ENCODE measurements at regions not wholly inside any gene's neighbourhood (a gene's known extent, or its start where the extent isn't known, plus 50 kb on each side); places are given as distances from the start of the nearest gene placed in this dataset.

DNA sequence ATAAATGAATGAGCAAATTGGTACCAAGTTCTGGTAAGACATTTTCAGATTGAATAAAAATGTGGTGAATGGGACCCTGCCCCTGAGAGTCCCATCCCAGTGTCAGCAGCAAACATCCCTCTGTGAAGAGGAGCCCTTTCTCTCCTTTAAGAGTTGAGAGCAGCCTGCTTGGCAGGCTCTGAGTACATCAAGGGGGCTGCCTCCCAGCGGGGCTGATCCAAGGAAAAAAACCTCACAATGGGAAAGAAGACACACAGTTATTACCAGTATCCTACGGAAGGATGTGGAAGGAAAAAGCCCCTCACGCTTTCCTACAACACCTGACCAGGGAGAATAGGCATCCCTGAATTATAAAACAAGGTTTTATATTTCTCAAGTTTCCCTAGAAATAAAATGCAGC, 293.8 kb upstream of the B3GAT1 start:
- H3K4me1 Mint-ChIP-seq = no peaks in the 10 kb centered on the region
- no peak overlapping the region for H3K27ac Mint-ChIP-seq
- H3K4me3 Mint-ChIP-seq = no peak overlapping the region
- POLR2A ChIA-PET = no interaction called here
- DNase-seq (no peak), ATAC-seq (ENCODE audit: low read depth) (no peak)
- H3K27me3 Mint-ChIP-seq = peaks cover 2% of the 10 kb centered on the region
- H3K9me3 Mint-ChIP-seq = no peaks in the 10 kb centered on the region
- no peaks in the 10 kb centered on the region for H3K36me3 Mint-ChIP-seq

DNA sequence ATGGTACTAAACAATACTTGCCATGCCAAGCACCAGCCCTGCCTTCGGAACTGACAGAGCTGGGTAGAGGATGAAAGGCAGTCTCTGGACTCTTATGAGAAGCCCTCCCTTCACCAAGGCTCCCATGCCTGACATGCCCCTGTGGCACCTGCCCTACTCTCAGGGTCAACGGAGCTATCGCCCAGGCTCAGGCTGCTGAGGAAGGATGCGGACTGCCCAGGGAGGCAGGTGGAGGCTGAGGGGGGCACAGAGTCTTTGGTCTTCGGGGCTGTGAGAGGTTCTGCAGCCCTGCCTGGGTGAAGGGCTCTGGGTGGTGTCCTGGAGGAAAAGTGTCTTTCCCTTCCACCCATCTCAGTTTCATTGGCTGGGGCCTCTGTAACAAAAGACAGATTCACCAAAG, 290.8 kb upstream of the B3GAT1 start:
- no peaks in the 10 kb centered on the region for H3K27me3 Mint-ChIP-seq
- DNase-seq = no peak
- no peak overlapping the region for H3K27ac Mint-ChIP-seq
- H3K36me3 Mint-ChIP-seq = no peaks in the 10 kb centered on the region
- POLR2A ChIA-PET = no interaction called here
- no peaks in the 10 kb centered on the region for H3K9me3 Mint-ChIP-seq
- no peak overlapping the region for H3K4me3 Mint-ChIP-seq
- no peaks in the 10 kb centered on the region for H3K4me1 Mint-ChIP-seq
- no peak for ATAC-seq (ENCODE audit: low read depth)

DNA sequence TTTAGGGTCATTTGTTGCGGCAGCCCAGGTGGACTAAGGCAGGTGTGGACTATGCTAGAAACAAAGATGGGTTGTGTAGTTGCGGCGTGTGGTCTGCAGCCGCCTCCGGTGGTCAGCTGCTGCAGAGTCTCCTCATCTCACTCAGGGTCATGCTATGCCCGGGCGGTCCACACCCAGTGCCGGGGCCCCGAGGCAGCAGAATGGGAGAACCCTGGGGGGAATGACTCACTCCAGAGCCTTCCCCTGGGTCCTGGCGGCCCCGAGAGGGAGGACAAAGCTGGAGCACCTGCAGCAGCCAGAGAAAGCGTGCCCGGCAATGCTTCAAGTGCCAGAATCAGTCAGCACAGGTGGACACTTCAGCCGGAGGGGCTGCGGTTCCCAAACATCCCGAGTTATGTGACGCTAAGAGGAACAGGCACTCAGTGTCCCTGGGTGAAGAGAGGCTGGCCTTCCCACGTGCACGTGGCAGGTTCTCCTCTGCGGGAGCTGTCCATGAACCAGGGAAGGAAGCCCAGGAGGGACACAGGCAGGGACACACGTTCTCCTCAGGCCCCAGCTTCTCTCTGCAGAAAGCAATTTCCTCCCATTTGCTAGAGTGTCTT, 289.6 kb upstream of the B3GAT1 start:
- Mint-ChIP-seq H3K9me3 (no peaks in the 10 kb centered on the region), H3K27me3 (no peaks in the 10 kb centered on the region), H3K27ac (no peak overlapping the region), H3K4me1 (no peaks in the 10 kb centered on the region), H3K4me3 (no peak overlapping the region), H3K36me3 (no peaks in the 10 kb centered on the region)
- DNase-seq (no peak), ATAC-seq (ENCODE audit: low read depth) (no peak)
- POLR2A ChIA-PET = no interaction called here

DNA sequence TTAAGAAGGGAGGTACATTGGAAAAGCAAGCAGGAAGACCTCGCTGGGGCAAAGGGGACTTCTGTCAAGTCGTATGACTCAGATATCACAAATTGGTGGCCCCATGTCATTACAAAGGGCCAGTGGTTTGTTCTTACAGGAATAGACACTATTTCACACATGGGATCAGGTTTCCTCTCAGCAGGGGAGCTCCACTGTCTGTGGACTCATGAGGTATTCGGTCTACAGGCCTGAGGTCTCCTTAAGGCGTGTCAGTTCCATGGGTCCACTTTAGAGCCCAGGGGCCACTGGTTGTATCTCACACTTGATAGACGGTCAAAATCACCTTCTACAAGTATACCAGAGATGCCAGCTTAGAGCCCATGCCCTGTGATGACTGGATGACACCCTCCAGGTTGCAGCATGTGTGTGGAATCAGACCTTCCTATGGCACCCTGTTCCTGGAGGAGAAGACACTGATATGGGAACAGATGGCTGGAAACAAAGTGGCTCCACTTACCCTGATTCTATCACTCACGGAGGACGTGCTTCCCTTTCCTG, 288.1 kb upstream of the B3GAT1 start:
- Mint-ChIP-seq H3K4me1 (no peaks in the 10 kb centered on the region), H3K36me3 (no peaks in the 10 kb centered on the region), H3K27me3 (peaks cover 6% of the 10 kb centered on the region), H3K4me3 (no peak overlapping the region), H3K27ac (no peak overlapping the region), H3K9me3 (no peaks in the 10 kb centered on the region)
- POLR2A ChIA-PET = no interaction called here
- DNase-seq (no peak), ATAC-seq (ENCODE audit: low read depth) (no peak)

DNA sequence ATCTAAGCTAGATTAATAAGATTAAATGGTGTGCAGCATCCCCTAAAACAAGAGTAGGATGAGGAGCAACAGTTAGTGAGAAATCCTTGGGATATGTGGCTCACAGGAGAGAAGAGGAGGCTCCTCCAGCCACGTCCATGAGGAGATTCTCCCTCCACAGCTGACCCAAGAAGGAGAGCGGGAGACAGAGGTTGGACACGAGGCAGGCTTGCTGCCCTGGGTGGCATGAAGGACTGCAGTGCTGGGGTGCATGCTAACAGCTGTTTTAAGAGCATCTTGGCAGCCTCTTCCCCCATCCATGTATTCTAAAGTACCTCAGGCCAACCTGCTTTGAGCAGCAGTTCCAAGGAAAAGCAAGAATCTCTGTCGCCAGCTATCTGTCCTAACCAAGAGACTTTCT, 284.4 kb upstream of the B3GAT1 start:
- Mint-ChIP-seq H3K36me3 (no peaks in the 10 kb centered on the region), H3K4me3 (no peak overlapping the region), H3K9me3 (no peaks in the 10 kb centered on the region), H3K27me3 (peaks cover 14% of the 10 kb centered on the region), H3K27ac (no peak overlapping the region), H3K4me1 (no peaks in the 10 kb centered on the region)
- POLR2A ChIA-PET = no interaction called here
- DNase-seq = no peak
- ATAC-seq (ENCODE audit: low read depth) = no peak

DNA sequence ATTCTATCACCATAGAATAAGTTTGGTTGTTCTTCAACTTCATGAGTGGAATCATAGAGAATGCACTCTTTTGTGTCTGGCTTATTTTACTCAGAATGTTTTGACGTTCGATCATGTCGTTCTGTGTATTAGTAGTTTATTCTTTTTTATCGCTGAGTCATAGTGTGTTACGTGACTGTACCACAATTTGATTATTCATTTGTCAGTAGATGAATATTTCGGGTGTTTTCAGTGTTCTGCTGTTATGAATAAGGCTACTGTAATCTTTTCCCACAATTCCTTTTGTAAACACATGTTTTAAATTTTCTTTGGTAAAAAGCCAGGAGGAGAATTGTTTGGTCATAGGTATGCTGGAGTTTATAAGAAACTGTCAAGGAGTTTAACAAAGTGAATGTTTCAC, 279.9 kb upstream of the B3GAT1 start:
- no peak overlapping the region for H3K27ac Mint-ChIP-seq
- no peaks in the 10 kb centered on the region for H3K36me3 Mint-ChIP-seq
- H3K4me3 Mint-ChIP-seq = no peak overlapping the region
- H3K27me3 Mint-ChIP-seq = peaks cover 17% of the 10 kb centered on the region
- ATAC-seq (ENCODE audit: low read depth) = no peak
- DNase-seq = no peak
- POLR2A ChIA-PET = no interaction called here
- H3K4me1 Mint-ChIP-seq = no peaks in the 10 kb centered on the region
- no peaks in the 10 kb centered on the region for H3K9me3 Mint-ChIP-seq

DNA sequence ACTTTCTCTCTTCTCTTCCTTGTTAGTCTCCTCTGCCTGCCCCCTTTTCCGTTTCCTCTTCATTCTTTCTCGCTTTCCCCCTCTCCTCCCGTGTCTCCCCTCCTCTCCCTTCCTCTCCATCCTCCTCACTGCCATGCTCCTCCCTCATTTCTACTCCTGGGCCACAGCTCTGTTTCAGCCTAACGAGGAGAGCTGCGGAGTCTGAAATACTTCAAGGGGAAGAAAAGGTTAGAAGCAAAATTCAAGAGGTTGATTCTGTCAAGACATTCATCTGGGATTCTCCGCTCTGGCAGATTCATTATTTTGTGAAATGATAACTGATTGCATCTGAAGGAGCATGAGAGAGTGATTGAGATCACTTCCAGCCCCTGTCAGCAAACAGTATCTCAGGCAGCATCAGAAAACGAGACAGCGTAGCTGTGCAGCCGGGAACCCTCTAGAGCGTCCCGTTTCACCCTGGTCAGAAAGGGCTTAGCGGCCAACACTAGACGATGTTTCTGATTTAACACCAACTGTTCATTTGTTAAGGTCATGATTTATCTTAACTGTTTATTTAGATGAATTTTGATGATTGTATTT, 279.3 kb upstream of the B3GAT1 start:
- H3K4me3 Mint-ChIP-seq = no peak overlapping the region
- no peaks in the 10 kb centered on the region for H3K36me3 Mint-ChIP-seq
- DNase-seq (no peak), ATAC-seq (ENCODE audit: low read depth) (no peak)
- no peaks in the 10 kb centered on the region for H3K4me1 Mint-ChIP-seq
- H3K27ac Mint-ChIP-seq = no peak overlapping the region
- no peaks in the 10 kb centered on the region for H3K9me3 Mint-ChIP-seq
- POLR2A ChIA-PET = no interaction called here
- peaks cover 17% of the 10 kb centered on the region for H3K27me3 Mint-ChIP-seq

DNA sequence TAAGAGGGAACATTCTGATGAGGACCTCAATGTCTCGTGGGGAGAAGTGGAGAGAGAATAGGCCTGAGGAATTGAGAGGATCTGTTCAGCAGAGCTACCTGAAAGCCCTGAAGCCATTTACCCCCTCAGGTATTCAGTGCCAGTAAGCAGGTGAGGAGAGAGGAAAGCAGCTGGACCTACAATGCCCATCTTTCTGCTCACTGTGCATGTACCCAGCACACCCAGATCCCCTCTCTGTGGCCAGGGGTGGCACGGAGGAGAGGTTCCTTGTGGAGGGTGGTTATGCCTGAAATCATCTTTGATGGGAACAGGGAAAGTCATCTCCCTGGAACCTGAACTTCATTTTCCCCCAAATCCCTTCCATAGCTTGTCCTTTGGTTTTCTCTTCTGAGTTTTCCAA, 277.8 kb upstream of the B3GAT1 start:
- H3K27me3 Mint-ChIP-seq = peaks cover 10% of the 10 kb centered on the region
- no peak for DNase-seq
- ATAC-seq (ENCODE audit: low read depth) = no peak
- no peaks in the 10 kb centered on the region for H3K36me3 Mint-ChIP-seq
- no peak overlapping the region for H3K27ac Mint-ChIP-seq
- H3K4me1 Mint-ChIP-seq = no peaks in the 10 kb centered on the region
- no peaks in the 10 kb centered on the region for H3K9me3 Mint-ChIP-seq
- POLR2A ChIA-PET = no interaction called here
- no peak overlapping the region for H3K4me3 Mint-ChIP-seq

DNA sequence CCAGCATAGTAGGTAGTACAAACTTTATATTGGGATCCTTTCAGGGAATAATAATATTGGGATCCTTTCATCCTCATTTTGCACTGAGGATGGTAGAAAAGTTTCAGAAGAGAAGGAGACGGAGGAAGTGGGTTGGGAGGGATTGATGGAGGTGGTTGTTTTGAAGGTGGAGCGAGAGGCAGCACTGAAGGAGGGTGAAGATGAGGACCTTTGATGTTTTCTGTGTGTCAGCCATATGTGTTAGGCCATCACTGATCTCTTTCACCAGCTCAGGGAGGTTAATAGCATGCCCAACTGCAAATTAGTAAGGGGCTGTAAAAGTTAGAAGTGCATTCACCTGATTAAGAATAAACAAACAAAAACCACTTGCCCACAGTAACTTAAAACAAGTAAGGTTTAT, 275.5 kb upstream of the B3GAT1 start:
- H3K4me1 Mint-ChIP-seq = no peaks in the 10 kb centered on the region
- H3K4me3 Mint-ChIP-seq = no peak overlapping the region
- H3K9me3 Mint-ChIP-seq = no peaks in the 10 kb centered on the region
- peaks cover 7% of the 10 kb centered on the region for H3K27me3 Mint-ChIP-seq
- POLR2A ChIA-PET = no interaction called here
- no peaks in the 10 kb centered on the region for H3K36me3 Mint-ChIP-seq
- ATAC-seq (ENCODE audit: low read depth) (no peak), DNase-seq (no peak)
- H3K27ac Mint-ChIP-seq = no peak overlapping the region

DNA sequence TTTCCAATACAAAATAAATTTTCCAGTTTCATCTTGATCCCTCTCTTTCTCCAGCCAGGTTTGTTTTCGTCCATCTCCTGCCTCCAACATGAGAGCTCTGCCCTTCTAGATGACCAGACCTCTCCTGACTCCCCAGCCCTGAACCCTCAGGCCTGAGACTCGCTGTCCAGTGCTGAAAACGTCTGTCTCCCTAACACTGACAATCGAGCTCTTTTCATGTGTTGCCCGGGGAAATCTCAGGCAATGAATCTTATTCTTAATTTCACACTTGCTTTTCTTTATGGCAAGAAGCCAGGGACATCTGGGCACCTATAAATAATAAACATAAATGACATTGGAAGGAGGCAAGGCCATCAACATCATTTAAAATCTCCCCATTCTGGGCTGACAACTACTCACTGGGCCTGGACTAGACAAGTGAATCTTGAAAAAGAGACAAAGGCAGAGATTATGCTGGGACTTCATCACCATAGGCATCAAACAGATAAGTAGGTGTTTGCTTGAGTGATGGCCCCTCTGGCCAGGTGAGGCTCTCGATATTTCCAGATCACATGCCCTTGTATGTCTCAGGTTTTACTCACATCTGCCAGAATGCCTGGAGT, 274.5 kb upstream of the B3GAT1 start:
- H3K36me3 Mint-ChIP-seq = no peaks in the 10 kb centered on the region
- peaks cover 7% of the 10 kb centered on the region for H3K27me3 Mint-ChIP-seq
- no peaks in the 10 kb centered on the region for H3K9me3 Mint-ChIP-seq
- H3K27ac Mint-ChIP-seq = no peak overlapping the region
- H3K4me1 Mint-ChIP-seq = no peaks in the 10 kb centered on the region
- POLR2A ChIA-PET = no interaction called here
- no peak for ATAC-seq (ENCODE audit: low read depth)
- H3K4me3 Mint-ChIP-seq = no peak overlapping the region
- no peak for DNase-seq

DNA sequence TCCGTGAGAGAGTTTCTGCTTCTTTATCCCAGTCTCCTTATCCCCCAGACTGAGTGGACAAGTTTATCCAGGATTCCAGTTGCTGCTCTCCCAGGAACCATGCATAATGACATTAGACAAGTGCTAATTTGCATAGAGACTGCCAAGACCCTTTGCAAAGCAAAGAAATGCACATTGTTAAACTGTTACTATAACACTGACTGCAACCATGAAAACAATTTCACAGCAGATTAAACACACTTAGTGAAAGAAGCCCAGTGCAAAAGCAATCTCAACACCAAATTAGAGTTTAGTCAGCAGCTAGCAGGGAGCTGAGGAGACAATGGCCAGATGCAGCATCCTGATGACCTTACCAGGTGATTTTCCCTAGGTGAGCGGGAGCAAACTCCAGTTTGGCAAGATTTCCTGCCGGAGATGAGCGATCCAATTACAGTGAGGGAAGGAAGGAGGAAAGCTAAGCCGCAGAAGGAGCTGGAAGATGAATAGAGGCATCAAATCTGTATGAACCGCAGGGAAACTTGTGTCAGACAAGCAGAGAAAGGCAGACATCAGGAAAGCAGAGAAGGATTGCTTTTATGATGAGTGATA, 273.8 kb upstream of the B3GAT1 start:
- no peaks in the 10 kb centered on the region for H3K36me3 Mint-ChIP-seq
- no peaks in the 10 kb centered on the region for H3K4me1 Mint-ChIP-seq
- POLR2A ChIA-PET = no interaction called here
- peaks cover 7% of the 10 kb centered on the region for H3K27me3 Mint-ChIP-seq
- no peaks in the 10 kb centered on the region for H3K9me3 Mint-ChIP-seq
- DNase-seq (no peak), ATAC-seq (ENCODE audit: low read depth) (no peak)
- H3K27ac Mint-ChIP-seq = no peak overlapping the region
- no peak overlapping the region for H3K4me3 Mint-ChIP-seq

DNA sequence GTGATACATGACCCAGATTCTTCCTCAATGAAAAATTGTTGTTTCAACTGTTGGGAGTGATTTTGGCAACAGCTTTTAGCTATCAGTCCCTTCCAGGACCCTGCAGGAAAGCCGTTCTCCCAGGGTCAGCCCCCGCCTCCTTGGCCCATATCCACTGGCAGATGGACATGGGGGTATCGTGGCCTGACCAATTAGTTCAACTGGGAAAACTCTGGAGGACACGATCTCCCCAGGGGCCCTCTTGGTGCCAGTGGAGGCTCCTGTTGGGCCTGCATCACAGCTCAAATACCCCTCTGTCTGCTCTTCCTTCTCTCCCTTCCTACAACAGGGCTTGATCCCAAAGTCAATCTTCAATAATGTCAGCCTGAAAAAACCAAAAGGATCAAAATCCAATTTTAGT, 272.5 kb upstream of the B3GAT1 start:
- peaks cover 7% of the 10 kb centered on the region for H3K27me3 Mint-ChIP-seq
- no peak overlapping the region for H3K4me3 Mint-ChIP-seq
- no peak overlapping the region for H3K27ac Mint-ChIP-seq
- H3K4me1 Mint-ChIP-seq = no peaks in the 10 kb centered on the region
- no peaks in the 10 kb centered on the region for H3K9me3 Mint-ChIP-seq
- DNase-seq (no peak), ATAC-seq (ENCODE audit: low read depth) (no peak)
- no peaks in the 10 kb centered on the region for H3K36me3 Mint-ChIP-seq
- POLR2A ChIA-PET = no interaction called here

DNA sequence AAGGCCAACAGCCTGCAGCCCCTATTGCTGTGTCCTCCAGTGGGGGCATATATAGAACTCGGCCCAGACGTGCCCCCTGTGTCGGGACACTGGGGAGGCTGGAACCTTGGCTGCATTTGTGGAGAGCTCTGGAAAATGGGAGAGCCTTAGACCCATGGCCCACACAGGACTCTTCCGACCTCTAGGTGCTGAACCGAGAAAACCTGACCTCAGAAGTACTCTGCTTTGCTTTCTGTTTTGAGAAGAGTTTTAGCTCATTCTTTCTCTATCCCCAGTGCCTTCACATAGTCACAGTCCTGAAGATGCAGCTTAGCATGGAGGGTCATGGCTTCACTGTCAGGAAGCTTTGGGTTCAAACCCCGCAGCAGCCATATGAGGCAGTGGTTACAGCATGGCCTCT, 271.8 kb upstream of the B3GAT1 start:
- no peaks in the 10 kb centered on the region for H3K4me1 Mint-ChIP-seq
- no peak overlapping the region for H3K27ac Mint-ChIP-seq
- no peak for DNase-seq
- no peak for ATAC-seq (ENCODE audit: low read depth)
- H3K4me3 Mint-ChIP-seq = no peak overlapping the region
- POLR2A ChIA-PET = no interaction called here
- H3K36me3 Mint-ChIP-seq = no peaks in the 10 kb centered on the region
- H3K27me3 Mint-ChIP-seq = peaks cover 7% of the 10 kb centered on the region
- H3K9me3 Mint-ChIP-seq = no peaks in the 10 kb centered on the region

DNA sequence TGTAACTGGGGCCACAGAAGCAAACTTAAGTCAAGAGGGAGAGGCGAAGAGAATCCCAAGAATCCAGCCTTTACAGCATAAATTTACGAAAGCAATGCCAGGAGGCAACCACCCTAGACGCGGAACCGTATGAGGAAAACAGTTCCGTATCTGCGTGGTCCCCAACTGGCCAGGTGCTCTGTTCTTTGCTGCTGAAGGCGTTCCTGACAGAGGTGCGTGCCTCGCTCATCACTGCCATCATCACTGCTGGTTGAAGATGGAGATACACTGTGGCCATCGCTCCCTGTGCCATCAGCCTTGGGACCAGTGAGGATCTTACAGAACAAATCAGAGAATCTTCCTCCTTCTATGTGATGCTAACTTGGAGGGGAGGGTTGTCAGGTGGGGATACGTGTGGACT, 270.5 kb upstream of the B3GAT1 start:
- Mint-ChIP-seq H3K9me3 (no peaks in the 10 kb centered on the region), H3K27me3 (peaks cover 4% of the 10 kb centered on the region), H3K27ac (no peak overlapping the region), H3K4me1 (no peaks in the 10 kb centered on the region), H3K4me3 (no peak overlapping the region), H3K36me3 (no peaks in the 10 kb centered on the region)
- DNase-seq (no peak), ATAC-seq (ENCODE audit: low read depth) (no peak)
- POLR2A ChIA-PET = no interaction called here

Data from activated naive CD8-positive, alpha-beta T cell treated with anti-CD3 and anti-CD28 coated beads, Interleukin-2, amount 10 ng/mL, durations not matched to agents 7 days and 5 days (primary cell).